Transverse colon (tissue), 4 donors: ENCODE measurements at regions not wholly inside any gene's neighbourhood (a gene's known extent, or its start where the extent isn't known, plus 50 kb on each side); places are given as distances from the start of the nearest gene placed in this dataset.
A peak's percentile ranks its signal among the peaks of the same experiment; 100 is the strongest.

Source experiments
- DNase-seq: peaks from one replicate; pipeline ENCODE4 v3.0.0-alpha.2; 2019
- H3K27ac ChIP-seq, 4 donors: fragments of 200-600 bp; sonication (generic); 2 replicates each; pipeline ENCODE4 v1.5.1; 2016 to 2018; ENCODE audit warnings: inconsistent platforms in 4 of 4
- H3K27me3 ChIP-seq: fragments of 200-600 bp; sonication (generic); 2 replicates; pipeline ENCODE4 v1.5.1; 2017; ENCODE audit warnings: inconsistent platforms
- H3K36me3 ChIP-seq, 4 donors: fragments of 200-600 bp; sonication (generic); 2 replicates each; pipeline ENCODE4 v1.5.1; 2017 to 2019; ENCODE audit warnings: inconsistent platforms in 4 of 4
- H3K4me1 ChIP-seq, 4 donors: fragments of 200-600 bp; sonication (generic); 2 replicates each; pipeline ENCODE4 v1.5.1; 2017 to 2020; ENCODE audit warnings: inconsistent platforms in 4 of 4
- H3K4me3 ChIP-seq, 4 donors: fragments of 200-600 bp; sonication (generic); 1 replicate in 1 of 4; 2 replicates in 3 of 4; pipeline versions ENCODE4 v1.5.1 to v1.6.1; 2017 to 2019; ENCODE audit warnings: inconsistent platforms in 4 of 4
- H3K9me3 ChIP-seq, 2 donors: fragments of 200-600 bp; sonication (generic); 2 replicates each; pipeline ENCODE4 v1.5.1; 2017 to 2019; ENCODE audit warnings: inconsistent platforms in 2 of 2
- CTCF ChIP-seq, 5 experiments: fragments of 200-600 bp in 3 of 5; fragments of 450-650 bp in 2 of 5; sonication (generic) in 3 of 5; IDR thresholded peaks; 1 replicate in 2 of 5; 2 replicates in 3 of 5; pipeline ENCODE4 v1.5.1; 2016 to 2017; ENCODE audit warnings: antibody characterized with exemption in 5 of 5, inconsistent platforms in 3 of 5, mild to moderate bottlenecking in 2 of 5, moderate library complexity in 1 of 5
- EP300 ChIP-seq: sonication (generic); formaldehyde crosslinking; IDR thresholded peaks from one replicate; pipeline ENCODE4 v1.6.1; 2017; ENCODE audit warnings: antibody characterized with exemption, low read depth
- POLR2A ChIP-seq: fragments of 450-650 bp; IDR thresholded peaks from one replicate; pipeline ENCODE4 v1.6.1; 2016; ENCODE audit warnings: antibody characterized with exemption, mild to moderate bottlenecking, moderate library complexity
- POLR2AphosphoS5 ChIP-seq, 3 donors: sonication (generic); formaldehyde crosslinking; IDR thresholded peaks; one replicate each; pipeline ENCODE4 v1.6.1; 2016; ENCODE audit warnings: antibody characterized with exemption in 3 of 3
- WGBS, 2 donors: methylation state at CpG; one replicate each; pipeline ENCODE4 v1.1.5; 2018; ENCODE audit warnings: low coverage in 1 of 2; 5-methylcytosine and 5-hydroxymethylcytosine counted together
- in situ Hi-C, 4 donors: fragments of 200-750 bp; cut with MboI; loops; one replicate each; pipeline versions ENCODE4 v1.15.0 to v1.15.1; 2017; ENCODE audit warnings: low sequenced_read_pairs in 3 of 4, low pct_ligation_motif_present in 1 of 4, low pct_unique_long_range_greater_than_20kb in 1 of 4
- intact Hi-C: fragments of 100-400 bp; cut with DNase I; formaldehyde crosslinking; loops from one replicate; pipeline ENCODE4 v1.15.1; 2023; ENCODE audit warnings: low total_unique reads

GRCh38 chr1:30103708-30104411 is 619.5 kb downstream of the MATN1 start:
- DNase-seq, result no peak
- TF ChIP-seq POLR2A, result no peak
- TF ChIP-seq CTCF (IDR thresholded peaks at IDR 0.05), result no peak
- TF ChIP-seq POLR2AphosphoS5 (IDR thresholded peaks at IDR 0.05), result no peak
- no peak for TF ChIP-seq EP300
- intact Hi-C loops, result no loop called here

GRCh38 chr1:30102605-30103004 is 620.8 kb downstream of the MATN1 start:
- H3K27me3 ChIP-seq, result peaks cover 12% of the 10 kb centered on the region
- no peak for DNase-seq
- H3K36me3 ChIP-seq, result no peaks in the 10 kb centered on the region
- intact Hi-C loops (no loop called here), in situ Hi-C loops (loop anchor here in 1 of 4 donors (25.0 kb wide), 1 partner anchor 315 kb away; no protein-coding TSS in a partner anchor)
- TF ChIP-seq POLR2AphosphoS5 (IDR thresholded peaks at IDR 0.05) (no peak), POLR2A (no peak), CTCF (IDR thresholded peaks at IDR 0.05) (no peak), EP300 (no peak)
- WGBS, 2 donors, result 89 to 97% methylated on average over 6 to 7 of the region's 7 CpGs
- no peak overlapping the region for H3K27ac ChIP-seq
- H3K4me1 ChIP-seq, result no peaks in the 10 kb centered on the region
- no peaks in the 10 kb centered on the region for H3K9me3 ChIP-seq
- no peak overlapping the region for H3K4me3 ChIP-seq

More at GRCh38 chr1:30103708-30104411, 619.5 kb downstream of the MATN1 start:
- H3K27ac ChIP-seq, result no peak overlapping the region
- in situ Hi-C loops, result loop anchor here in 1 of 4 donors (25.0 kb wide), 1 partner anchor 317 kb away; no protein-coding TSS in a partner anchor
- 67 to 68% methylated on average over 5 to 14 of the region's 14 CpGs for WGBS, 2 donors
- H3K4me3 ChIP-seq, result no peak overlapping the region
- no peaks in the 10 kb centered on the region for H3K9me3 ChIP-seq
- no peaks in the 10 kb centered on the region for H3K4me1 ChIP-seq
- H3K36me3 ChIP-seq, result no peaks in the 10 kb centered on the region
- H3K27me3 ChIP-seq, result peaks cover 21% of the 10 kb centered on the region

GRCh38 chr1:30101487-30102227 is 621.7 kb downstream of the MATN1 start:
- intact Hi-C loops, result no loop called here

More at GRCh38 chr1:30101487-30102227, 621.7 kb downstream of the MATN1 start:
- no peak for TF ChIP-seq POLR2AphosphoS5 (IDR thresholded peaks at IDR 0.05)
- TF ChIP-seq EP300, result no peak
- no peak for TF ChIP-seq CTCF (IDR thresholded peaks at IDR 0.05)
- no peak for TF ChIP-seq POLR2A
- Histone ChIP-seq H3K4me1 (no peaks in the 10 kb centered on the region), H3K9me3 (no peaks in the 10 kb centered on the region), H3K36me3 (no peaks in the 10 kb centered on the region), H3K27ac (no peak overlapping the region), H3K4me3 (no peak overlapping the region), H3K27me3 (peaks cover 3% of the 10 kb centered on the region)
- 61% methylated on average over 9 of the region's 9 CpGs; no CpG with 5 or more reads in 1 of the 2 donors for WGBS, 2 donors
- DNase-seq, result peak; percentile 19
- in situ Hi-C loops, result loop anchor here in 1 of 4 donors (25.0 kb wide), 1 partner anchor 314 kb away; no protein-coding TSS in a partner anchor
